Endometrial microvascular endothelial cells (primary cell): ENCODE measurements at regions not wholly inside any gene's neighbourhood (a gene's known extent, or its start where the extent isn't known, plus 50 kb on each side); places are given as distances from the start of the nearest gene placed in this dataset.

ENCODE experiments used
- in situ Hi-C: cut with HindIII; loops from 2 replicates; pipeline ENCODE4 v1.10.0; 2017; ENCODE audit warnings: low sequenced_read_pairs, low pct_unique_long_range_greater_than_20kb; ENCODE audit errors: inconsistent ontology term

DNA sequence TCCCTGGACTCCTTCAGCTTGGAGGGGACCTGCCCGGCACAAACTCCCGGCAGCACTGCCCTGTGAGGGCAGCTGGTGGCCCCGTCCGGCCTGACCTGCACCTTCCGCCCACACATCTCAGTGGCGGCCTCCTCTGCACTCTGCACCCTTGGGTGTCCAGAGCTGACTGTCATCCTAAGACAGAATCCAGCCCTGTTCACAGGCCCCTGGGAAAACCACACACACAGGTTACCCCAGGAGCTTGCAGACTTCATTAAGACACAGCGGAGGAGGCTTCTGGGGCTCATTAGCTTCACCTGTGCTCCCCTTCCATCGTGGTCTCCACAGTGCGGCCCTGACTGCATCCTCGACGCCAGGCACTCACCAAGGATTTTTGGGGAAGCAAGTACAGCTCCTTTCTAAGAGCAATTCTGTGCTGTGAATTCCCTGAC is 51.5 kb upstream of the SHH start:
- in situ Hi-C loops: no loop called here

DNA sequence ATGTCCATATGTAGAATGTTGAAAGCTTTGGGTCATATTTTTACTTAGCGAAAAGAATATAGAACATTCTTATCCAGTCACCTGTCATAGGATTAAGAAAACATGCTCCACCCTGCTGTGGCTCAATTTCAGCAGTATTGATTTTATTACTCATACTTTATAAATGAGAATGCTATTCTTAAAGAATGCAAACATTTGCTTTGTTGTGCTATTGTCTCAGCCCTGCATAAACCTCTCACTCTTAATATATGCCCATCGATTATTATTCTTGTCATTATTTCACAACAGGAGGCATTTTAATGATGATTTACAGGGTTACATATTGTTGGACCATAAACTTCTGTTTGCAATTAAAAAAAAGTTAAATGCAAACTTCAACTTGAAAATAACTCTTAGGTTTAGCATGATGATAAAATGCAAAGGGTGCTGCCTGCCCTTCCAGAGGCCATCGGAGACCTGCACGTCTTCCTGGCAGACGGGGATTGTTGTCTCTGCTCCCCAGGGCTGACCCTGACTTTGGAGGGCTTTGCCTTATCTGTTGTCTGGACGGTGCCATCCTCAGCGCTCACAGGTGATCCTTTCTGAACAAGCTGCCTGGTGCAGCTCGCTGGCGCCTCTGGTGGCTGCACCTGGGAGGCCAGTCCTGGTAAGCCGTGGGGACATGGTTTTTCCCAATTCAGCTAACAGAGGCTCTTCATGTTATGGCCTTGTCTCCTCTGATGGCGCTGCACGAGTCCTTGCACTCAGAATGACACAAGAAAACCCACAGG is 50.0 kb upstream of the SHH start:
- in situ Hi-C loops: no loop called here
